GM23248 (cell line): ENCODE measurements at regions not wholly inside any gene's neighbourhood (a gene's known extent, or its start where the extent isn't known, plus 50 kb on each side); places are given as distances from the start of the nearest gene placed in this dataset.

Source experiments
- DNase-seq: peaks from one replicate; pipeline ENCODE4 v3.0.0-alpha.2; 2015
- H2AFZ ChIP-seq: fragments of 200-600 bp; sonication (generic); 2 replicates; pipeline ENCODE4 v1.6.1; 2016; ENCODE audit warnings: antibody characterized with exemption
- H3F3A ChIP-seq: fragments of 200-600 bp; sonication (generic); 2 replicates; pipeline ENCODE4 v1.6.1; 2016; ENCODE audit warnings: mild to moderate bottlenecking, antibody characterized with exemption, mixed run types; ENCODE audit not compliant: insufficient read depth
- H3K27ac ChIP-seq: fragments of 200-600 bp; sonication (generic); 2 replicates; pipeline ENCODE4 v1.5.1; 2016; ENCODE audit warnings: mild to moderate bottlenecking
- H3K27me3 ChIP-seq: fragments of 200-600 bp; sonication (generic); replicated peaks from 2 replicates; pipeline ENCODE4 v1.6.1; 2016; ENCODE audit warnings: mild to moderate bottlenecking; ENCODE audit not compliant: insufficient read depth
- H3K36me3 ChIP-seq: fragments of 200-600 bp; sonication (generic); 2 replicates; pipeline ENCODE4 v1.6.1; 2016; ENCODE audit warnings: low read depth, mild to moderate bottlenecking
- H3K4me1 ChIP-seq: fragments of 200-600 bp; sonication (generic); 2 replicates; pipeline ENCODE4 v1.6.1; 2016; ENCODE audit warnings: mild to moderate bottlenecking; ENCODE audit not compliant: insufficient read depth
- H3K4me2 ChIP-seq: fragments of 200-600 bp; sonication (generic); one replicate; pipeline ENCODE4 v1.6.1; 2016; ENCODE audit warnings: mild to moderate bottlenecking; ENCODE audit not compliant: unreplicated experiment
- H3K4me3 ChIP-seq: fragments of 200-600 bp; sonication (generic); 2 replicates; pipeline ENCODE4 v1.5.1; 2016; ENCODE audit warnings: mild to moderate bottlenecking
- H3K79me2 ChIP-seq: fragments of 200-600 bp; sonication (generic); 2 replicates; pipeline ENCODE4 v1.6.1; 2016; ENCODE audit warnings: mild to moderate bottlenecking; ENCODE audit not compliant: insufficient read depth
- H3K9ac ChIP-seq: fragments of 200-600 bp; sonication (generic); 2 replicates; pipeline ENCODE4 v1.6.1; 2016; ENCODE audit warnings: mild to moderate bottlenecking
- H3K9me2 ChIP-seq: fragments of 200-600 bp; sonication (generic); 2 replicates; pipeline ENCODE4 v1.6.1; 2016; ENCODE audit warnings: mixed run types, mild to moderate bottlenecking, moderate library complexity; ENCODE audit not compliant: insufficient read depth
- H3K9me3 ChIP-seq: fragments of 200-600 bp; sonication (generic); one replicate; pipeline ENCODE4 v1.6.1; 2017; ENCODE audit warnings: low read depth
- H4K20me1 ChIP-seq: fragments of 200-600 bp; sonication (generic); 2 replicates; pipeline ENCODE4 v1.6.0; 2016; ENCODE audit not compliant: insufficient read depth
- EZH2 ChIP-seq: fragments of 200-600 bp; sonication (generic); IDR thresholded peaks from 2 replicates; pipeline ENCODE4 v1.6.1; 2018; ENCODE audit warnings: antibody characterized with exemption, mild to moderate bottlenecking; ENCODE audit not compliant: insufficient read depth, poor library complexity, severe bottlenecking
- EZH2phosphoT487 ChIP-seq: fragments of 200-600 bp; sonication (generic); IDR thresholded peaks from 2 replicates; pipeline ENCODE4 v1.6.1; 2018; ENCODE audit warnings: antibody characterized with exemption, moderate library complexity, mild to moderate bottlenecking, low read depth; ENCODE audit not compliant: insufficient read depth
- WGBS, 2 experiments: methylation state at CpG; one replicate each; pipeline ENCODE4 v1.1.6; 2015 to 2017; ENCODE audit warnings: low lambda C conversion rate in 2 of 2, low coverage in 1 of 2; ENCODE audit errors: missing lambda C conversion rate in 2 of 2; 5-methylcytosine and 5-hydroxymethylcytosine counted together
- in situ Hi-C: fragments of 300-500 bp; cut with MboI; formaldehyde crosslinking; loops from 2 replicates; pipeline ENCODE4 v1.15.0; 2020

DNA sequence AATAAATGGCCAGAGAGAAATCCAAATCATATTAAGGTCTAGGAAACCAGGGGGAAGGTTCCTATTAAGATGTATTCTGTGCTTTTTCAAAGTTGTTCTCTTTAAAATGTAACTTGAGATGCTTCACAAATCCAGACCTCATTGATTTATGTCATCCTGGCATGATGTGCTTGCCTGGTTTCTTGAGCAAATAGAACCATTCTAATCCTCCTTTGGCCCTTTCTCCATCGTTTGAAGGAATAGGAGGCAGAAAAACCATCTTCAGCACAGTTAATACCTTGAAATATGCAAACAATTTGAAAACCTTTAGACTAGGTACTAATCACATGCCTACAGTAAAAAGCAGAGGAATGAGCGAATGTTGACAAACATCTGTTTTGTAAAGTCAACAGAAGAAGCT, 202.2 kb upstream of the CXorf66 start:
- no peak for DNase-seq
- Histone ChIP-seq H3K9me2 (no peaks in the 10 kb centered on the region), H3K4me2 (no peak overlapping the region), H3K36me3 (no peaks in the 10 kb centered on the region), H2AFZ (no peak overlapping the region), H3K9me3 (no peaks in the 10 kb centered on the region), H3K4me1 (0 out of 2 replicates have a peak, but pooled peaks cover 4% of the 10 kb centered on the region), H3F3A (no peaks in the 10 kb centered on the region), H3K9ac (no peak overlapping the region), H4K20me1 (no peaks in the 10 kb centered on the region), H3K4me3 (no peak overlapping the region), H3K27ac (no peak overlapping the region), H3K79me2 (no peaks in the 10 kb centered on the region), H3K27me3 (no peaks in the 10 kb centered on the region)
- TF ChIP-seq EZH2: no peak
- no peak for TF ChIP-seq EZH2phosphoT487
- in situ Hi-C loops: no loop called here
- 46 to 47% methylated on average over 2 of the region's 2 CpGs for WGBS, 2 experiments

DNA sequence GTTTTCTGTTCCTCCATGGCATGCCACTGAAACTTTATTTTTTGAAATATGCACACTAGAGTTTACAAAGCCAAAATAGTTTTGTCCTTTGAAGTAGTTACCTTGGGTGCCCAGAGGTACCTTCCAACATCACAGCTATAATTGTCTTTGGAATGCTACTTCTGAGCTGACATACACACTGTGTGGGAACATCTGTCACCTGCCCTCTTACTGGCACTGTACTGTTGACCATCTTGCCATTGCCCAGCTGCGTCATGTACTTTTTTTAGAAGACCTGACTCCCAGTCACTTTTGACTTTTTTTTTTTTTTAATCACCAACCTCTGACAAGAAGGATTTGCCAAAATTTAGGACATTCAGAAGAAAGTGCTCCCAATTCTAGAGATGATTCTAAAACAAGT, 200.5 kb upstream of the CXorf66 start:
- no peaks in the 10 kb centered on the region for H4K20me1 ChIP-seq
- no peak for TF ChIP-seq EZH2phosphoT487
- no peaks in the 10 kb centered on the region for H3K9me2 ChIP-seq
- no peaks in the 10 kb centered on the region for H3K9me3 ChIP-seq
- H3K9ac ChIP-seq: no peak overlapping the region
- no peaks in the 10 kb centered on the region for H3F3A ChIP-seq
- no peak for DNase-seq
- H3K79me2 ChIP-seq: no peaks in the 10 kb centered on the region
- H3K27ac ChIP-seq: no peak overlapping the region
- H3K36me3 ChIP-seq: no peaks in the 10 kb centered on the region
- H3K4me2 ChIP-seq: no peak overlapping the region
- H2AFZ ChIP-seq: no peak overlapping the region
- H3K27me3 ChIP-seq: no peaks in the 10 kb centered on the region
- H3K4me3 ChIP-seq: no peak overlapping the region
- in situ Hi-C loops: no loop called here
- 89 to 100% methylated on average over 1 of the region's 1 CpG for WGBS, 2 experiments
- 0 out of 2 replicates have a peak, but pooled peaks cover 4% of the 10 kb centered on the region for H3K4me1 ChIP-seq

DNA sequence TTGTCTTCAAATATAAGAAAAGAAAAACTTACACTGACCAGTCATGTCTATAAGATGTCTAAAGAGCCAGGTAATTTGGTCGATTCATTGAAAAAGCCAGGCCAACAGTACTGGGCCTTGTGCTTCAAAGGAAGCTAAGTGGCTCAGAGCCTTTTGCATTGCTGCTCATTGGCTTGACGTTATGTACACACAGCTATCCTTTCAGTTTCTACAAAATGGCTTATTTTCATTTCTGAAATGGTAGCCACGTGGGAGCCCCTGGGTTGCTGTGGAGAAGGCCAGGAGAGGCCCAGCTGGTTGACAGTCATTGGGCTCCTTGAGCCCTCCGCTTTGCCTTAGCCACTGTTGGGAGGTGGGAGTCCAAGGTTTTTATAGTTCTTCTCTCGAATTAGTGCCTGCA, 199.1 kb upstream of the CXorf66 start:
- no peaks in the 10 kb centered on the region for H3K27me3 ChIP-seq
- no peak overlapping the region for H3K9ac ChIP-seq
- no peaks in the 10 kb centered on the region for H3K36me3 ChIP-seq
- H3K4me2 ChIP-seq: no peak overlapping the region
- no peak overlapping the region for H2AFZ ChIP-seq
- WGBS, 2 experiments: 71 to 80% methylated on average over 4 to 5 of the region's 5 CpGs
- H3K4me3 ChIP-seq: no peak overlapping the region
- no peaks in the 10 kb centered on the region for H3K79me2 ChIP-seq
- no peak for DNase-seq
- H4K20me1 ChIP-seq: no peaks in the 10 kb centered on the region
- TF ChIP-seq EZH2 (no peak), EZH2phosphoT487 (no peak)
- no peak overlapping the region for H3K27ac ChIP-seq
- H3F3A ChIP-seq: no peaks in the 10 kb centered on the region
- in situ Hi-C loops: no loop called here
- H3K4me1 ChIP-seq: 0 out of 2 replicates have a peak, but pooled peaks cover 4% of the 10 kb centered on the region
- H3K9me2 ChIP-seq: no peaks in the 10 kb centered on the region
- no peaks in the 10 kb centered on the region for H3K9me3 ChIP-seq

DNA sequence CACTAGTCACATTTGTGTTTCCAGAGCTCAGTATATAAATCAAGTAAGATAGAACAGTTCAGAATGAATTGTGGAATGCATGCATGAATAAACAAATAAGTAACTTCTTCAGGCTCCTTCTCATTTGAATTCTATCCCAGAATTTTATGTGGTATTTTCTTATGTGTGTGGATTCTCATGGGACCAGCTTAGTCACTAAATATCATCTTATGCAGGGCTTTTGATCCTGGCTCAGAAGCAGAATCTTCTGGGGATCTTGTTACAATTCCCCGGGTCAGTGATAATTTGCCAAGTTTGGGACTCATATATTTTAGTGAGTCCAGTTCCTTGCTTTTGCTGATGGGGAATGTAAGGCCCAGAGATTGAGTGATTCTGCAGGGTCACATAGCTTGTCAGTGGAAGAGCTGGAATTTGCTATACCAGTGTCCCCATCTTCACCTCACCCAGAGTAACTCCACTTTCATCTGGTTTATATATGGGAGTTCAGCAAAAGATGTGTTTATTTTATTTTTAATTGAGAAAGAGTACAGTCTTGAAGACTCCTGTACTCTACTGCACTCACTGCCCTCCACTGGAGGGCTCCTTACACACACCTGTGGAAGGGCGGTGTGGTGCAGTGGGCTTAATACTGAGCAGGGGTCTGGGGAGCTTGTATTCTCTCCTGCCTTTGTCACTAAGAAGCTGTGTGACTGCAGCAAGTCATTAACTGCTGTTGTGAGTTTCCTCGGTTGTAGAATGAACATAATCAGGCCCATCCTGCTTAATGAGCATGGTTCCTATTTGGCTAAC, 198.2 kb upstream of the CXorf66 start:
- Histone ChIP-seq H3F3A (no peaks in the 10 kb centered on the region), H3K9me3 (no peaks in the 10 kb centered on the region), H2AFZ (no peak overlapping the region), H3K36me3 (no peaks in the 10 kb centered on the region), H3K79me2 (no peaks in the 10 kb centered on the region), H4K20me1 (no peaks in the 10 kb centered on the region), H3K27me3 (no peaks in the 10 kb centered on the region), H3K4me3 (no peak overlapping the region), H3K9me2 (no peaks in the 10 kb centered on the region), H3K4me2 (no peak overlapping the region), H3K27ac (no peak overlapping the region), H3K4me1 (0 out of 2 replicates have a peak, but pooled peaks cover 4% of the 10 kb centered on the region), H3K9ac (no peak overlapping the region)
- WGBS, 2 experiments: 59 to 60% methylated on average over 3 of the region's 3 CpGs
- in situ Hi-C loops: no loop called here
- peak; percentile 73 for DNase-seq
- TF ChIP-seq EZH2: no peak
- no peak for TF ChIP-seq EZH2phosphoT487

DNA sequence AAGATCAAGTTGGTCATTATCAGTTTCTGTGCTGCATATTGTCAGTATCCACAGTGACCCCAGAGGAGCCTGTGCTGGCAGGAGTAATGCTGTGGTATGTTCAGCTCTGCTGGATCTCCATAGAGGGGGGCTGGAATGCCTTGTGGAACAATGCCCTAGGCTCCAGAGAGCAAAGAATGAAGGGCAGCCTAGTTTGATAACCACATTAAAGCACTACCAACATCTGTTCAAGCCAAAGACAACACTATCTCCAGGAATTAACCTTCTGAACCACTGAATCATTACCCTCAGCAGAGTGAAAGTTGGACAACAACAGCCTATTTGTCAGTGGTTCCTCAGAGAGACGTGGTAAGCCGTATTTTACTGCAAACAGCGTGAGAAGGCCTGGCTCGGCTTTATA, 192.3 kb upstream of the CXorf66 start:
- no peaks in the 10 kb centered on the region for H3F3A ChIP-seq
- H3K27ac ChIP-seq: no peak overlapping the region
- no peak overlapping the region for H3K4me2 ChIP-seq
- H3K79me2 ChIP-seq: no peaks in the 10 kb centered on the region
- H3K9me2 ChIP-seq: no peaks in the 10 kb centered on the region
- no peaks in the 10 kb centered on the region for H3K27me3 ChIP-seq
- in situ Hi-C loops: no loop called here
- TF ChIP-seq EZH2phosphoT487 (no peak), EZH2 (no peak)
- H3K4me3 ChIP-seq: no peak overlapping the region
- no peak for DNase-seq
- H3K4me1 ChIP-seq: no peaks in the 10 kb centered on the region
- H3K9ac ChIP-seq: no peak overlapping the region
- H2AFZ ChIP-seq: no peak overlapping the region
- no peaks in the 10 kb centered on the region for H4K20me1 ChIP-seq
- H3K9me3 ChIP-seq: no peaks in the 10 kb centered on the region
- WGBS, 2 experiments: 50 to 67% methylated on average over 2 to 4 of the region's 4 CpGs
- H3K36me3 ChIP-seq: no peaks in the 10 kb centered on the region
